GM18870 (cell line): ENCODE measurements at regions not wholly inside any gene's neighbourhood (a gene's known extent, or its start where the extent isn't known, plus 50 kb on each side); places are given as distances from the start of the nearest gene placed in this dataset.

Experiments
- ATAC-seq: cut with Tn5 transposase; IDR thresholded peaks from one replicate; pipeline ENCODE4 v1.9.1; 2021; ENCODE audit warnings: moderate library complexity; ENCODE audit not compliant: unreplicated experiment

GRCh38 chr15:62988701-62989100, 53.8 kb upstream of the TPM1 start:
- no peak for ATAC-seq

GRCh38 chr15:62989366-62990055, 53.0 kb upstream of the TPM1 start:
- ATAC-seq: no peak

- no peak for ATAC-seq
Observed at GRCh38 chr15:62991698-62992097, 50.8 kb upstream of the TPM1 start.

- no peak for ATAC-seq
Observed at GRCh38 chr15:62992302-62992701, 50.2 kb upstream of the TPM1 start.
